ENCODE measurements at regions not wholly inside any gene's neighbourhood (a gene's known extent, or its start where the extent isn't known, plus 50 kb on each side); places are given as distances from the start of the nearest gene placed in this dataset.

GRCh38 chr2:188720811-188721605 is 253.2 kb upstream of the COL3A1 start (continued):
- TF ChIP-seq REST (IDR thresholded peaks at IDR 0.05; ENCODE audit: unreplicated experiment) (no peak), EZH2 (IDR thresholded peaks at IDR 0.05; ENCODE audit: low read depth, unreplicated experiment) (no peak), NANOG (IDR thresholded peaks at IDR 0.05; ENCODE audit: borderline replicate concordance) (no peak)
- TF ChIP-seq, protein P1, sequence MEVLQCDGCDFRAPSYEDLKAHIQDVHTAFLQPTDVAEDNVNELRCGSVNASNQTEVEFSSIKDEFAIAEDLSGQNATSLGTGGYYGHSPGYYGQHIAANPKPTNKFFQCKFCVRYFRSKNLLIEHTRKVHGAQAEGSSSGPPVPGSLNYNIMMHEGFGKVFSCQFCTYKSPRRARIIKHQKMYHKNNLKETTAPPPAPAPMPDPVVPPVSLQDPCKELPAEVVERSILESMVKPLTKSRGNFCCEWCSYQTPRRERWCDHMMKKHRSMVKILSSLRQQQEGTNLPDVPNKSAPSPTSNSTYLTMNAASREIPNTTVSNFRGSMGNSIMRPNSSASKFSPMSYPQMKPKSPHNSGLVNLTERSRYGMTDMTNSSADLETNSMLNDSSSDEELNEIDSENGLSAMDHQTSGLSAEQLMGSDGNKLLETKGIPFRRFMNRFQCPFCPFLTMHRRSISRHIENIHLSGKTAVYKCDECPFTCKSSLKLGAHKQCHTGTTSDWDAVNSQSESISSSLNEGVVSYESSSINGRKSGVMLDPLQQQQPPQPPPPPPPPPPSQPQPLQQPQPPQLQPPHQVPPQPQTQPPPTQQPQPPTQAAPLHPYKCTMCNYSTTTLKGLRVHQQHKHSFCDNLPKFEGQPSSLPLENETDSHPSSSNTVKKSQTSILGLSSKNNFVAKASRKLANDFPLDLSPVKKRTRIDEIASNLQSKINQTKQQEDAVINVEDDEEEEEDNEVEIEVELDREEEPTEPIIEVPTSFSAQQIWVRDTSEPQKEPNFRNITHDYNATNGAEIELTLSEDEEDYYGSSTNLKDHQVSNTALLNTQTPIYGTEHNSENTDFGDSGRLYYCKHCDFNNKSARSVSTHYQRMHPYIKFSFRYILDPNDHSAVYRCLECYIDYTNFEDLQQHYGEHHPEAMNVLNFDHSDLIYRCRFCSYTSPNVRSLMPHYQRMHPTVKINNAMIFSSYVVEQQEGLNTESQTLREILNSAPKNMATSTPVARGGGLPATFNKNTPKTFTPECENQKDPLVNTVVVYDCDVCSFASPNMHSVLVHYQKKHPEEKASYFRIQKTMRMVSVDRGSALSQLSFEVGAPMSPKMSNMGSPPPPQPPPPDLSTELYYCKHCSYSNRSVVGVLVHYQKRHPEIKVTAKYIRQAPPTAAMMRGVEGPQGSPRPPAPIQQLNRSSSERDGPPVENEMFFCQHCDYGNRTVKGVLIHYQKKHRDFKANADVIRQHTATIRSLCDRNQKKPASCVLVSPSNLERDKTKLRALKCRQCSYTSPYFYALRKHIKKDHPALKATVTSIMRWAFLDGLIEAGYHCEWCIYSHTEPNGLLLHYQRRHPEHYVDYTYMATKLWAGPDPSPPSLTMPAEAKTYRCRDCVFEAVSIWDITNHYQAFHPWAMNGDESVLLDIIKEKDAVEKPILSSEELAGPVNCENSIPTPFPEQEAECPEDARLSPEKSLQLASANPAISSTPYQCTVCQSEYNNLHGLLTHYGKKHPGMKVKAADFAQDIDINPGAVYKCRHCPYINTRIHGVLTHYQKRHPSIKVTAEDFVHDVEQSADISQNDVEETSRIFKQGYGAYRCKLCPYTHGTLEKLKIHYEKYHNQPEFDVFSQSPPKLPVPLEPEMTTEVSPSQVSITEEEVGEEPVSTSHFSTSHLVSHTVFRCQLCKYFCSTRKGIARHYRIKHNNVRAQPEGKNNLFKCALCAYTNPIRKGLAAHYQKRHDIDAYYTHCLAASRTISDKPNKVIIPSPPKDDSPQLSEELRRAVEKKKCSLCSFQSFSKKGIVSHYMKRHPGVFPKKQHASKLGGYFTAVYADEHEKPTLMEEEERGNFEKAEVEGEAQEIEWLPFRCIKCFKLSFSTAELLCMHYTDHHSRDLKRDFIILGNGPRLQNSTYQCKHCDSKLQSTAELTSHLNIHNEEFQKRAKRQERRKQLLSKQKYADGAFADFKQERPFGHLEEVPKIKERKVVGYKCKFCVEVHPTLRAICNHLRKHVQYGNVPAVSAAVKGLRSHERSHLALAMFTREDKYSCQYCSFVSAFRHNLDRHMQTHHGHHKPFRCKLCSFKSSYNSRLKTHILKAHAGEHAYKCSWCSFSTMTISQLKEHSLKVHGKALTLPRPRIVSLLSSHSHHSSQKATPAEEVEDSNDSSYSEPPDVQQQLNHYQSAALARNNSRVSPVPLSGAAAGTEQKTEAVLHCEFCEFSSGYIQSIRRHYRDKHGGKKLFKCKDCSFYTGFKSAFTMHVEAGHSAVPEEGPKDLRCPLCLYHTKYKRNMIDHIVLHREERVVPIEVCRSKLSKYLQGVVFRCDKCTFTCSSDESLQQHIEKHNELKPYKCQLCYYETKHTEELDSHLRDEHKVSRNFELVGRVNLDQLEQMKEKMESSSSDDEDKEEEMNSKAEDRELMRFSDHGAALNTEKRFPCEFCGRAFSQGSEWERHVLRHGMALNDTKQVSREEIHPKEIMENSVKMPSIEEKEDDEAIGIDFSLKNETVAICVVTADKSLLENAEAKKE (CRISPR knock-in tag; IDR thresholded peaks at IDR 0.05), result no peak

DNA sequence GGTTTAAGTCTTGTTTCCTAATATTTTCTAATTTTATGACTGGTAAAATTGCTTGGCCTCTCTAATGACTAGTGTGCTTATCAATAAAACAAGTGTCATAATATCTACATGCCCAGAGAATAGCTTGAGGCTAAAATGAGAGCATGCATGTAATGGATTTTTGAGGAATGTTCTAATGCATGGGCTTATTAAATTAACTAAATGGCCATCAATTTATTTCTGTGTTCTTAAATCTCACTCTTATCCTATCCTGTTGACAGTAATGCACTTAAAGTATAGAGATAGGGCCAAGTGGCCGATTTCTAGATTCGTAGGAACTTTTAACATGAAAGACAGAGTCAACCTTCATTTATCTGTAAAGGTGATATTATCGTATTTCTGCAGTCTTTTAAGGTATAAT is 252.4 kb upstream of the COL3A1 start:
- no peaks in the 10 kb centered on the region for H3K9me3 Mint-ChIP-seq
- ATAC-seq, result no peak
- peaks cover 8% of the 10 kb centered on the region; the same call in 2 of the 3 replicates for H3K4me1 Mint-ChIP-seq
- TF ChIP-seq REST (IDR thresholded peaks at IDR 0.05; ENCODE audit: unreplicated experiment), result no peak
- TF ChIP-seq POLR2AphosphoS5 (IDR thresholded peaks at IDR 0.05; ENCODE audit: low read depth), result no peak
- no peak for TF ChIP-seq ZNF331 (CRISPR knock-in tag; IDR thresholded peaks at IDR 0.05; ENCODE audit: low read depth)
- no peak for TF ChIP-seq CTCF (conservative IDR thresholded peaks at IDR 0.05; ENCODE audit: low read depth in 2 of 2)
- TF ChIP-seq EZH2phosphoT487 (IDR thresholded peaks at IDR 0.05; ENCODE audit: unreplicated experiment), result no peak
- no peak for TF ChIP-seq EZH2 (IDR thresholded peaks at IDR 0.05; ENCODE audit: low read depth, unreplicated experiment)

More for the DNA sequence above, 252.4 kb upstream of the COL3A1 start:
- H3K27me3 ChIP-seq (ENCODE audit: insufficient read depth), result no peaks in the 10 kb centered on the region
- H3K79me2 ChIP-seq (replicated peaks; ENCODE audit: insufficient read depth), result no peaks in the 10 kb centered on the region
- no peaks in the 10 kb centered on the region for H3K27me3 Mint-ChIP-seq (ENCODE audit: insufficient read depth, low read depth, poor library complexity)
- no peak overlapping the region for H2AFZ ChIP-seq
- no peaks in the 10 kb centered on the region for H3K36me3 Mint-ChIP-seq (ENCODE audit: low read depth)
- H3K4me2 ChIP-seq, result no peak overlapping the region
- H3K9me2 ChIP-seq (ENCODE audit: insufficient read depth), result no peaks in the 10 kb centered on the region
- no peaks in the 10 kb centered on the region for H3K36me3 ChIP-seq (ENCODE audit: insufficient read depth)
- H3K27ac Mint-ChIP-seq, result no peak overlapping the region
- no peaks in the 10 kb centered on the region for H3F3A ChIP-seq (replicated peaks; ENCODE audit: low read depth)
- no peak for DNase-seq (ENCODE audit: low spot score)
- no peak overlapping the region for H3K4me3 ChIP-seq
- H3K4me1 ChIP-seq (ENCODE audit: insufficient read depth), result peaks cover 3% of the 10 kb centered on the region; the same call in 1 of the 2 replicates
- H4K20me1 ChIP-seq (replicated peaks; ENCODE audit: insufficient read depth), result no peaks in the 10 kb centered on the region
- no peak overlapping the region for H3K27ac ChIP-seq (ENCODE audit: low read depth)
- H3K4me3 Mint-ChIP-seq, result no peak overlapping the region
